Adrenal gland (tissue), 5 donors: ENCODE measurements at regions not wholly inside any gene's neighbourhood (a gene's known extent, or its start where the extent isn't known, plus 50 kb on each side); places are given as distances from the start of the nearest gene placed in this dataset.

Source experiments
- POLR2A ChIP-seq, 2 donors: fragments of 450-650 bp; IDR thresholded peaks; one replicate each; pipeline ENCODE4 v1.6.1; 2017; ENCODE audit warnings: antibody characterized with exemption in 2 of 2, mild to moderate bottlenecking in 2 of 2, moderate library complexity in 1 of 2
- TF ChIP-seq, protein P1 (sequence below), 6 experiments: fragments of 450-650 bp in 4 of 6; fragments of 200-600 bp in 2 of 6; sonication (generic) in 1 of 6; IDR thresholded peaks; 1 replicate in 5 of 6; 2 replicates in 1 of 6; pipeline versions ENCODE4 v1.5.1 to v1.8.0; 2016 to 2021; ENCODE audit warnings: antibody characterized with exemption in 6 of 6, mild to moderate bottlenecking in 2 of 6, moderate library complexity in 1 of 6
- donor health status: DM: no; HTN: no; CAD: no.

GRCh38 chr6:49004801-49005200, 458.3 kb downstream of the MMUT start:
- TF ChIP-seq, protein P1, sequence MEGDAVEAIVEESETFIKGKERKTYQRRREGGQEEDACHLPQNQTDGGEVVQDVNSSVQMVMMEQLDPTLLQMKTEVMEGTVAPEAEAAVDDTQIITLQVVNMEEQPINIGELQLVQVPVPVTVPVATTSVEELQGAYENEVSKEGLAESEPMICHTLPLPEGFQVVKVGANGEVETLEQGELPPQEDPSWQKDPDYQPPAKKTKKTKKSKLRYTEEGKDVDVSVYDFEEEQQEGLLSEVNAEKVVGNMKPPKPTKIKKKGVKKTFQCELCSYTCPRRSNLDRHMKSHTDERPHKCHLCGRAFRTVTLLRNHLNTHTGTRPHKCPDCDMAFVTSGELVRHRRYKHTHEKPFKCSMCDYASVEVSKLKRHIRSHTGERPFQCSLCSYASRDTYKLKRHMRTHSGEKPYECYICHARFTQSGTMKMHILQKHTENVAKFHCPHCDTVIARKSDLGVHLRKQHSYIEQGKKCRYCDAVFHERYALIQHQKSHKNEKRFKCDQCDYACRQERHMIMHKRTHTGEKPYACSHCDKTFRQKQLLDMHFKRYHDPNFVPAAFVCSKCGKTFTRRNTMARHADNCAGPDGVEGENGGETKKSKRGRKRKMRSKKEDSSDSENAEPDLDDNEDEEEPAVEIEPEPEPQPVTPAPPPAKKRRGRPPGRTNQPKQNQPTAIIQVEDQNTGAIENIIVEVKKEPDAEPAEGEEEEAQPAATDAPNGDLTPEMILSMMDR (IDR thresholded peaks at IDR 0.05): no peak
- TF ChIP-seq POLR2A (IDR thresholded peaks at IDR 0.05): no peak
